Osteocyte (in vitro differentiated cells): ENCODE measurements at regions not wholly inside any gene's neighbourhood (a gene's known extent, or its start where the extent isn't known, plus 50 kb on each side); places are given as distances from the start of the nearest gene placed in this dataset.
"Not testable (repeated sequence)": the region's sequence is repeated elsewhere in the genome, so short reads cannot be mapped to it uniquely, and the experiment has no call there.

Source experiments
- DNase-seq: peaks from one replicate; pipeline ENCODE4 v3.0.0; 2021; ENCODE audit warnings: mixed read lengths; ENCODE audit not compliant: unreplicated experiment; ENCODE audit errors: extremely low spot score
- H3K27ac Mint-ChIP-seq: one replicate; pipeline ENCODE4 v1.8.0; 2021; ENCODE audit warnings: mild to moderate bottlenecking, mixed read lengths; ENCODE audit not compliant: unreplicated experiment
- H3K27me3 Mint-ChIP-seq: one replicate; pipeline ENCODE4 v1.8.0; 2021; ENCODE audit warnings: mixed read lengths; ENCODE audit not compliant: unreplicated experiment
- H3K36me3 Mint-ChIP-seq: one replicate; pipeline ENCODE4 v1.8.0; 2021; ENCODE audit warnings: mixed read lengths; ENCODE audit not compliant: unreplicated experiment
- H3K4me1 Mint-ChIP-seq: one replicate; pipeline ENCODE4 v1.8.0; 2021; ENCODE audit warnings: mixed read lengths; ENCODE audit not compliant: unreplicated experiment
- H3K4me3 Mint-ChIP-seq: one replicate; pipeline ENCODE4 v1.8.0; 2021; ENCODE audit warnings: mild to moderate bottlenecking, moderate library complexity, mixed read lengths; ENCODE audit not compliant: unreplicated experiment
- H3K9me3 Mint-ChIP-seq: one replicate; pipeline ENCODE4 v1.8.0; 2021; ENCODE audit warnings: mixed read lengths; ENCODE audit not compliant: unreplicated experiment
- TF ChIP-seq, protein P1 (sequence below): fragments of 200-600 bp; sonication (generic); IDR thresholded peaks from 2 replicates; pipeline ENCODE4 v1.5.0; 2021; ENCODE audit warnings: antibody characterized with exemption, mild to moderate bottlenecking, moderate library complexity

DNA sequence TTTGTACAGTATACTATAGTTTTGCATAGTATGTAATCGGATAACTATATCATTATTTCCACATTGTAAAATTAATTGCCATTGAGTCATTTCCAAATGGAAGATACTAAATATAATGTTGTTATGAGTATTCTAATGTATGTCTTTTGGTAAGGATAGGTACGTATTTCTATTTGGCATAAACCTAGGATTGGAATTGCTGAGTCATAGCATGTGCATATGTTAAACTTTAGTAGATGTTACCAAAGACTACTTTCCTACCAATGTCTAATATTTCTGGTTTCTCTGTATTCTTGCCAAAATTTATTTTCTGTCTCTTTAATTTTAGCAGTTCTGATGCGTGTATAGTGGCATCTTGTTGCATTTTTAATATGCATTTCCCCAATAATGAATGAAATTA lies 825.1 kb upstream of the ARRDC3 start:
- Mint-ChIP-seq H3K27me3 (no peaks in the 10 kb centered on the region), H3K4me3 (no peak overlapping the region), H3K36me3 (no peaks in the 10 kb centered on the region), H3K27ac (no peak overlapping the region), H3K9me3 (peaks cover 16% of the 10 kb centered on the region), H3K4me1 (peaks cover 1% of the 10 kb centered on the region)
- TF ChIP-seq, protein P1, sequence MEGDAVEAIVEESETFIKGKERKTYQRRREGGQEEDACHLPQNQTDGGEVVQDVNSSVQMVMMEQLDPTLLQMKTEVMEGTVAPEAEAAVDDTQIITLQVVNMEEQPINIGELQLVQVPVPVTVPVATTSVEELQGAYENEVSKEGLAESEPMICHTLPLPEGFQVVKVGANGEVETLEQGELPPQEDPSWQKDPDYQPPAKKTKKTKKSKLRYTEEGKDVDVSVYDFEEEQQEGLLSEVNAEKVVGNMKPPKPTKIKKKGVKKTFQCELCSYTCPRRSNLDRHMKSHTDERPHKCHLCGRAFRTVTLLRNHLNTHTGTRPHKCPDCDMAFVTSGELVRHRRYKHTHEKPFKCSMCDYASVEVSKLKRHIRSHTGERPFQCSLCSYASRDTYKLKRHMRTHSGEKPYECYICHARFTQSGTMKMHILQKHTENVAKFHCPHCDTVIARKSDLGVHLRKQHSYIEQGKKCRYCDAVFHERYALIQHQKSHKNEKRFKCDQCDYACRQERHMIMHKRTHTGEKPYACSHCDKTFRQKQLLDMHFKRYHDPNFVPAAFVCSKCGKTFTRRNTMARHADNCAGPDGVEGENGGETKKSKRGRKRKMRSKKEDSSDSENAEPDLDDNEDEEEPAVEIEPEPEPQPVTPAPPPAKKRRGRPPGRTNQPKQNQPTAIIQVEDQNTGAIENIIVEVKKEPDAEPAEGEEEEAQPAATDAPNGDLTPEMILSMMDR = no peak
- no peak for DNase-seq

DNA sequence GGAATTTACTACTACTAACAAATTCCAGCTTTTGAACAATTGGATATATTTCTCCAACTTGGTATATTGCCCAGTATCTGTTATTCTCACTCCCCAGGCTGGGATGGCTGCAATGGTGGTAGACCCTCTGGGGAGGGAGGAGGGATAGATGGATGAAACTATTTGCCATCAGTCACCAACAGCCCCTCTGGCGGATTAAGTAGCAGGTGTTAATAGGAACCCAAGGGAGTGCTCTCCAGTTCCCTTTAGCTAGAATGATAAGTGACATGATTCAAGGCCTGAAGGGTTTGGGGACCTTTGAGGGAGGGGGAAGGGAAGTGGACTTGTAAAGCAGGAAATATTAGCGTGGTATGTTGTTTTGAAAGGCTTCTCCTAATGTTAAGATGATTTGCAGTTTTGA lies 824.0 kb upstream of the ARRDC3 start:
- peaks cover 11% of the 10 kb centered on the region for H3K9me3 Mint-ChIP-seq
- no peak overlapping the region for H3K27ac Mint-ChIP-seq
- no peaks in the 10 kb centered on the region for H3K36me3 Mint-ChIP-seq
- H3K4me1 Mint-ChIP-seq = peaks cover 1% of the 10 kb centered on the region
- DNase-seq = no peak
- H3K4me3 Mint-ChIP-seq = no peak overlapping the region
- TF ChIP-seq, protein P1 = no peak
- H3K27me3 Mint-ChIP-seq = no peaks in the 10 kb centered on the region

DNA sequence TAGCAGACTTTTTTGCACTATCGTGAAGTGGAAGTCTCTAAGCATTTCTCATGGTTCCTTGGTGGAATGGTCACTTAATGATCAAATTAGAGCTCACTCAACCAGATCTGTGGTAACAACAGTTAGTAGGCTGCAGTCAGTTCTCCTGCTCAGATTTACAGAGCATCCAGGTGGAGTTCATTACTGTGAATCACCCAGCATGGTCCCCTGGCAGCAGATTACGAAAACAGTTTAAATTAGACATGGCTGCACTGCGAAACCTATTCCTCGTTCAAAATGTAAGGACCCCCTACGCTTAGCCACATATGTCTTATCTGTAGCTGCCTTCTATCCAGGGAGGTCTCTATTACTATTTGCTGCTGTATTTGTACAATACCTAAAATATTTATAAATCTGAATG lies 823.6 kb upstream of the ARRDC3 start:
- H3K27ac Mint-ChIP-seq = no peak overlapping the region
- no peak for DNase-seq
- H3K4me3 Mint-ChIP-seq = no peak overlapping the region
- TF ChIP-seq, protein P1 = no peak
- peaks cover 1% of the 10 kb centered on the region for H3K4me1 Mint-ChIP-seq
- no peaks in the 10 kb centered on the region for H3K27me3 Mint-ChIP-seq
- H3K36me3 Mint-ChIP-seq = no peaks in the 10 kb centered on the region
- H3K9me3 Mint-ChIP-seq = peaks cover 10% of the 10 kb centered on the region

DNA sequence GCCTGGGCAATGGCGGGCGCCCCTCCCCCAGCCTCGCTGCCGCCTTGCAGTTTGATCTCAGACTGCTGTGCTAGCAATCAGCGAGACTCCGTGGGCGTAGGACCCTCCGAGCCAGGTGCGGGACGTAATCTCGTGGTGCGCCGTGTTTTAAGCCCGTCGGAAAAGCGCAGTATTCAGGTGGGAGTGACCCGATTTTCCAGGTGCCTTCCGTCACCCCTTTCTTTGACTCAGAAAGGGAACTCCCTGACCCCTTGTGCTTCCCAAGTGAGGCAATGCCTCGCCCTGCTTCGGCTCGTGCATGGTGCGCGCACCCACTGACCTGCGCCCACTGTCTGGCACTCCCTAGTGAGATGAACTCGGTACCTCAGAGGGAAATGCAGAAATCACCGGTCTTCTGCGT lies 815.9 kb upstream of the ARRDC3 start:
- not testable (repeated sequence) for H3K9me3 Mint-ChIP-seq, H3K36me3 Mint-ChIP-seq, H3K4me3 Mint-ChIP-seq, H3K27me3 Mint-ChIP-seq, DNase-seq, H3K27ac Mint-ChIP-seq, H3K4me1 Mint-ChIP-seq

DNA sequence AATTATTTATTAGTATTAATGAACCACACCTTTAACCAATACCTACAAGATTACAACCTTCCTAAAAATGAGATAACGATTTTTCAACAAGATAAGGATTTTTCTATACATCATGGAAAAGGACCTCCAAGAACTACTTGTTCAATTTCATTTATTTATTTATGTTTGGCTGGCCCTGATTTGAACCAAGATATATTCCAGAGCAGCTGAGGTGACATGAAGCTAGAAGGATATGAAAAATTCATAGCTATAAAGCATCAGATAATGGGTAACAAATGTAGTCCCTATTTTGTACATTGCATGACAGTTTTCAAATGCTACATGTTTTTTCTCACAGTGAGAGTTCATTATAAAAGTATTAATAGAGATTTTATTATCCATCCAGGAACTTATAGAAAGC lies 798.5 kb upstream of the ARRDC3 start:
- no peaks in the 10 kb centered on the region for H3K9me3 Mint-ChIP-seq
- no peaks in the 10 kb centered on the region for H3K27me3 Mint-ChIP-seq
- H3K27ac Mint-ChIP-seq = no peak overlapping the region
- no peak for DNase-seq
- no peaks in the 10 kb centered on the region for H3K36me3 Mint-ChIP-seq
- TF ChIP-seq, protein P1 = no peak
- peaks cover 3% of the 10 kb centered on the region for H3K4me1 Mint-ChIP-seq
- H3K4me3 Mint-ChIP-seq = no peak overlapping the region

DNA sequence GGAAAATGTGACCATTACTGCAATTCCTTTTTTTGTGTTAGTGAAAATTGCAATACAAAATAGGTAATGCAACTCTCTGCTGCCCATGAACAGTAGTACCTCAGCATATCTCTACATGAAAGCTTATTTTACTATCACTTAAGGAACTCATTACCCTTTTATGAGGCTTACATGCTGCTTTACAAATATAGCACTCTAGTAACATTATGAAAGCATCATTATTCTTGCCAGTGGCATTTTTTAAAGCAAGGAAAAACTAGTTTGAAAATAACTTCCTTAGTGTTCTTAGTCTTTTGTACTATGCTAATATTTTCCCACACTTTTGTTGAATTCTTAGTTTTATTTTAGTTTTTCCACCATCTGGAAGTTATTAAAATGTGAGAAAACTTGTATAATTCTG lies 797.3 kb upstream of the ARRDC3 start:
- peaks cover 3% of the 10 kb centered on the region for H3K4me1 Mint-ChIP-seq
- H3K4me3 Mint-ChIP-seq = no peak overlapping the region
- H3K27me3 Mint-ChIP-seq = no peaks in the 10 kb centered on the region

More for the DNA sequence above, 797.3 kb upstream of the ARRDC3 start:
- no peaks in the 10 kb centered on the region for H3K36me3 Mint-ChIP-seq
- DNase-seq = no peak
- H3K27ac Mint-ChIP-seq = no peak overlapping the region
- H3K9me3 Mint-ChIP-seq = no peaks in the 10 kb centered on the region
- TF ChIP-seq, protein P1 = no peak
